GM13977 (cell line): ENCODE measurements at regions not wholly inside any gene's neighbourhood (a gene's known extent, or its start where the extent isn't known, plus 50 kb on each side); places are given as distances from the start of the nearest gene placed in this dataset.

Experiments used
- DNase-seq: peaks from one replicate; pipeline ENCODE4 v3.0.0; 2012; ENCODE audit warnings: low spot score
- CTCF ChIP-seq: IDR thresholded peaks from 2 replicates; pipeline ENCODE4 v1.5.1; 2012; ENCODE audit warnings: mild to moderate bottlenecking, control low read depth; ENCODE audit not compliant: insufficient read depth; ENCODE audit errors: extremely low read depth, missing control alignments
- in situ Hi-C: fragments of 300-500 bp; cut with MboI; formaldehyde crosslinking; loops from one replicate; pipeline ENCODE4 v1.12.0; 2022; ENCODE audit warnings: low sequenced_read_pairs, low pct_unique_long_range_greater_than_20kb, mixed read lengths, inconsistent platforms; ENCODE audit not compliant: unreplicated experiment

- in situ Hi-C loops, result no loop called here
- no peak for TF ChIP-seq CTCF
- no peak for DNase-seq
Observed at GRCh38 chr22:49583886-49584505, 243.7 kb downstream of the BRD1 start.

DNA sequence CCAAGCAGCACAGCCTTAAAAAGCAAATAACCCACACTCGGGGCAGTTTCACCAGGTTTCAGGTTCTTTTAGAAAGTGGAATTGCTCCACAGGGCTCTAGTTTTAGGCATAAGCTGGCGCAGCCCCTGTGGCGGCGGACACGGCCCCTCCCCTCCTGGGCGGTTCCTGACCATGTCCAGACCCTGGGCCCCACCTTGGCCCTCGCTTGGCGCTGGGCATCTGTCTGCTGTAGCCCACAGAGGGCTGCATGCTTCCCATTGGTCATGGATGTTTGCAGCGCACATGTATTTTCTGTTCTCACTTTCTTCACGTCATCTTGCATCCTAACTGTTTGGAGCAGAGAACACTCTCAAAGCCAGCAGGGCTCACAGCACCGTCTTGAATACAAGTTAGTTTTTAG lies 244.3 kb downstream of the BRD1 start:
- TF ChIP-seq CTCF, result no peak
- in situ Hi-C loops, result no loop called here
- no peak for DNase-seq

DNA sequence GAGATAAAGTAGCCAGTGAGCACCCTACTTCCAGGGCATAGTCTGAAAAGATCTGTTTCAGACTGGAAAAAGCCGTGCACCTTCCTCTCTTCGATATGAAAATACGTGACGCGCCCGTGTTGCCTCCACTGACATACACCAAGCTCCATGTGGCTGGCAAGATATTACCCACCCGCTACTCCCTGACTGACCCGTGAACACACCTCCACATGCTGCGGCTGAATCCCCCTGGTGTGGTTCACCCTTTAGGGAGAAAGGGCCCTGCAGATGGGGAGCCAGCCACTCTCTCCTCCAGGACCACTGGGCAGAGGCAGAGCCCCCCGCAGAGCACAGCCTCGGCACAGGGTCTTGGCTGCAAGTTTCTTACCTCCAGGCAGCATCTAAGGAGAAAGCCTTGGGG lies 245.0 kb downstream of the BRD1 start:
- in situ Hi-C loops, result no loop called here
- TF ChIP-seq CTCF, result no peak
- DNase-seq, result no peak

DNA sequence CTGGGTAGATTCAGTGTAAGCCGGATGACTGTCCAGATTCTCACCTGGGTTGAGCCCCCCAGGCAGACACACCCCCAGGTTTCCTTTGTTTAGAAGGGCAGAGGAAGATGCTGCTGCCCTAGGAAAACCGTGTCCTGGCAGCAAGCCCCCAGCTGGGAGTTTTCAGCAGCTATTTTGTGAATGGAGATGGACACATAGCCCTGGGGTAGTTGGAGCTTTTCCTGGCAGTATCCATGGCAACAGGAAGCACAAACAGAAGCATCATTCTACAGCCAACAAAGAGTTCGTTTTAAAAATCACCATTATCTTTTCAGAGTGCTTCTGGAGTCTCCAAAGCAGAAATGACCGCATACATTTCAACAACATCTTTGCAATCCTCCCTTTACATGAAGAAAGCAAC lies 245.5 kb downstream of the BRD1 start:
- DNase-seq, result no peak
- in situ Hi-C loops, result no loop called here
- TF ChIP-seq CTCF, result no peak

- in situ Hi-C loops, result no loop called here
- no peak for DNase-seq
- no peak for TF ChIP-seq CTCF
Observed at GRCh38 chr22:49580024-49580423, 247.6 kb downstream of the BRD1 start.

- in situ Hi-C loops, result no loop called here
- no peak for DNase-seq
- no peak for TF ChIP-seq CTCF
Observed at GRCh38 chr22:49577168-49578060, 250.3 kb downstream of the BRD1 start.
